GM10266 (cell line): ENCODE measurements at regions not wholly inside any gene's neighbourhood (a gene's known extent, or its start where the extent isn't known, plus 50 kb on each side); places are given as distances from the start of the nearest gene placed in this dataset.
"Not testable (repeated sequence)": the region's sequence is repeated elsewhere in the genome, so short reads cannot be mapped to it uniquely, and the experiment has no call there.

ENCODE experiments used
- DNase-seq: peaks from one replicate; pipeline ENCODE4 v3.0.0; 2012; ENCODE audit errors: extremely low spot score
- CTCF ChIP-seq: IDR thresholded peaks from 2 replicates; pipeline ENCODE4 v1.5.1; 2012; ENCODE audit warnings: mild to moderate bottlenecking, low read depth; ENCODE audit not compliant: control insufficient read depth, insufficient read depth; ENCODE audit errors: missing control alignments

GRCh38 chr5:100654895-100655294 lies 119.7 kb downstream of the FAM174A start:
- DNase-seq: no peak
- TF ChIP-seq CTCF: no peak

- not testable (repeated sequence) for DNase-seq
Measured at GRCh38 chr5:100656771-100657170, 121.6 kb downstream of the FAM174A start.

- no peak for TF ChIP-seq CTCF
- DNase-seq: no peak
Measured at GRCh38 chr5:100659080-100659795, 124.1 kb downstream of the FAM174A start.

GRCh38 chr5:100664140-100664539 lies 129.0 kb downstream of the FAM174A start:
- TF ChIP-seq CTCF: no peak
- DNase-seq: no peak

GRCh38 chr5:100667161-100667630 lies 132.0 kb downstream of the FAM174A start:
- TF ChIP-seq CTCF: no peak

GRCh38 chr5:100668511-100668910 lies 133.3 kb downstream of the FAM174A start:
- TF ChIP-seq CTCF: no peak
- no peak for DNase-seq

More at GRCh38 chr5:100667161-100667630, 132.0 kb downstream of the FAM174A start:
- DNase-seq: no peak

GRCh38 chr5:100676817-100677631 lies 141.8 kb downstream of the FAM174A start:
- TF ChIP-seq CTCF: no peak
- DNase-seq: no peak

GRCh38 chr5:100682625-100683024 lies 147.5 kb downstream of the FAM174A start:
- DNase-seq: no peak
- no peak for TF ChIP-seq CTCF
